IMR-90 (cell line): ENCODE measurements at regions not wholly inside any gene's neighbourhood (a gene's known extent, or its start where the extent isn't known, plus 50 kb on each side); places are given as distances from the start of the nearest gene placed in this dataset.

Source experiments
- CEBPB ChIP-seq: IDR thresholded peaks from 2 replicates; pipeline ENCODE4 v1.6.1; 2012; ENCODE audit warnings: low read depth, low read length, improper control_type of control experiment
- CHD1 ChIP-seq: IDR thresholded peaks from 2 replicates; pipeline ENCODE4 v1.6.1; 2012; ENCODE audit warnings: low read depth, low read length, improper control_type of control experiment
- CTCF ChIP-seq: conservative IDR thresholded peaks from 2 replicates; pipeline ENCODE4 v1.5.1; 2012; ENCODE audit warnings: mild to moderate bottlenecking, low read depth, low read length, improper control_type of control experiment
- ELK1 ChIP-seq: fragments of 150-350 bp; IDR thresholded peaks from 2 replicates; pipeline ENCODE4 v1.6.1; 2016; ENCODE audit warnings: low read depth, mild to moderate bottlenecking, low read length, moderate library complexity, borderline replicate concordance
- MXI1 ChIP-seq: IDR thresholded peaks from 2 replicates; pipeline ENCODE4 v1.6.1; 2012; ENCODE audit warnings: low read depth, mild to moderate bottlenecking, low read length, moderate library complexity, borderline replicate concordance
- NFE2L2 ChIP-seq: fragments of 150-350 bp; IDR thresholded peaks from 2 replicates; pipeline ENCODE4 v1.6.1; 2016; ENCODE audit warnings: low read depth, mild to moderate bottlenecking, low read length
- POLR2A ChIP-seq: IDR thresholded peaks from 2 replicates; pipeline ENCODE4 v1.6.1; 2012; ENCODE audit warnings: mild to moderate bottlenecking, low read depth, low read length
- RCOR1 ChIP-seq: IDR thresholded peaks from 2 replicates; pipeline ENCODE4 v1.6.1; 2012; ENCODE audit warnings: mild to moderate bottlenecking, low read length, improper control_type of control experiment; ENCODE audit not compliant: insufficient replicate concordance
- RFX5 ChIP-seq: IDR thresholded peaks from 2 replicates; pipeline ENCODE4 v1.8.0; 2012; ENCODE audit warnings: low read depth, mild to moderate bottlenecking, low read length, moderate library complexity
- SMC3 ChIP-seq: fragments of 150-350 bp; IDR thresholded peaks from 2 replicates; pipeline ENCODE4 v1.6.1; 2016; ENCODE audit warnings: low read depth, mild to moderate bottlenecking, antibody characterized with exemption, low read length, moderate library complexity

DNA sequence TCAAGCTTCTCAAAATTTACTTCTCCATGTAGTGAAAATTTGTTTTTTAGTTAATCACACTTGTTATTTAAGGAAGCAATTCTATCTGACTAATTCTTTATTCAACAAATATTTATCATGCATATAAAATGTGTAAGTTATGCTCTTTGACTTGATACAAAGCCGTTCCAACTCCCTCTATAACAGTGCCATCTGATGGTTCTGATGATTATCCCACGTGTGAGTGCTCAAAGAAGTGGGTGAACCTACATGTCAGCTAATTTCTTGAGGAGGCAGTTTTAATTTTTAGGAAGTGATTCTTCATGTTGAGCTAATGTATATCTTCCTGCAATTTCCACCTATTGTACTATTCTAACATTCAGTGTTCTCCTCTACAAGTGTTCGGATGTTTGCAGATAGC, 88.8 kb upstream of the BRINP1 start:
- no peak for TF ChIP-seq CTCF
- TF ChIP-seq NFE2L2: no peak
- TF ChIP-seq POLR2A: no peak
- no peak for TF ChIP-seq RCOR1
- no peak for TF ChIP-seq CEBPB
- TF ChIP-seq RFX5: no peak
- no peak for TF ChIP-seq MXI1
- TF ChIP-seq SMC3: no peak
- no peak for TF ChIP-seq CHD1
- no peak for TF ChIP-seq ELK1
